ENCODE measurements at regions not wholly inside any gene's neighbourhood (a gene's known extent, or its start where the extent isn't known, plus 50 kb on each side); places are given as distances from the start of the nearest gene placed in this dataset.

DNA sequence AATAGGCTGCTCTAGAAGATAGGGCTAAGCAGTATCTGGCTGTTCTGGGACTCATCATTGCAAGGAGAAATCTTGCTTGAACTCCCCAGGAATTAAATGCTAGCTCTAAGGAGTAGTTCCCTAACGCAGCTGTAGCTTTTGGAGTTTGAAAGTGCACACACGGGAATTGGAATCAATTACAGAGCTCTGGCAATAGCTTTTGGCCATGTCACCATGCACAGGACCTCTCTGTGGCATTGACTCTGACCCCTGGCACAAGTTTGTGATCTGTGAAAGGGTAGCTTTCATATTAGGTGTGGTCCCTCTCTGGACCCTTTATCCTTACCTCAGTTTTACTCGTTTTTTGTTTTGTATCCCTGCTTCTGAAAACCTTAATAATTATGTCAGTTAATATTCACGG, 121.6 kb downstream of the FAT3 start:
- TF ChIP-seq CTCF (IDR thresholded peaks at IDR 0.05) (no peak), POLR2AphosphoS5 (IDR thresholded peaks at IDR 0.05; ENCODE audit: low read depth, low read length) (no peak)

Data from Panc1 (cell line).